Prostate gland (tissue), 2 donors: ENCODE measurements at regions not wholly inside any gene's neighbourhood (a gene's known extent, or its start where the extent isn't known, plus 50 kb on each side); places are given as distances from the start of the nearest gene placed in this dataset.

Experiments
- DNase-seq: peaks from one replicate; pipeline ENCODE4 v3.0.0-alpha.2; 2019; ENCODE audit warnings: low spot score
- H3K27ac ChIP-seq, 2 donors: fragments of 200-600 bp; sonication (generic); 2 replicates each; pipeline ENCODE4 v1.5.1; 2017 to 2019
- H3K27me3 ChIP-seq: fragments of 200-600 bp; sonication (generic); replicated peaks from 2 replicates; pipeline ENCODE4 v1.5.1; 2019; ENCODE audit not compliant: insufficient read depth
- H3K36me3 ChIP-seq, 2 donors: fragments of 200-600 bp; sonication (generic); 1 replicate in 1 of 2; 2 replicates in 1 of 2; pipeline versions ENCODE4 v1.5.1 to v1.8.1; 2017 to 2019
- H3K4me1 ChIP-seq: fragments of 200-600 bp; sonication (generic); replicated peaks from 2 replicates; pipeline ENCODE4 v1.5.1; 2019
- H3K4me3 ChIP-seq, 2 donors: fragments of 200-600 bp; sonication (generic); 2 replicates each; pipeline ENCODE4 v1.5.1; 2017 to 2019
- H3K9me3 ChIP-seq: fragments of 200-600 bp; sonication (generic); 2 replicates; pipeline ENCODE4 v1.5.1; 2017
- POLR2A ChIP-seq: fragments of 450-650 bp; IDR thresholded peaks from one replicate; pipeline ENCODE4 v1.6.1; 2016; ENCODE audit warnings: antibody characterized with exemption, mild to moderate bottlenecking
- POLR2AphosphoS5 ChIP-seq: sonication (generic); formaldehyde crosslinking; IDR thresholded peaks from one replicate; pipeline ENCODE4 v1.6.1; 2017; ENCODE audit warnings: antibody characterized with exemption
- WGBS: methylation state at CpG from one replicate; pipeline ENCODE4 v1.1.5; 2018; 5-methylcytosine and 5-hydroxymethylcytosine counted together
- intact Hi-C: fragments of 100-400 bp; cut with DNase I; formaldehyde crosslinking; loops from one replicate; pipeline ENCODE4 v1.14.2; 2022
- TF ChIP-seq, protein P1 (sequence below), 4 experiments: fragments of 200-600 bp in 2 of 4; fragments of 450-650 bp in 2 of 4; sonication (generic) in 2 of 4; IDR thresholded peaks; 1 replicate in 3 of 4; 2 replicates in 1 of 4; pipeline ENCODE4 v1.5.1; 2016 to 2019; ENCODE audit warnings: antibody characterized with exemption in 4 of 4, mild to moderate bottlenecking in 2 of 4, moderate library complexity in 2 of 4

DNA sequence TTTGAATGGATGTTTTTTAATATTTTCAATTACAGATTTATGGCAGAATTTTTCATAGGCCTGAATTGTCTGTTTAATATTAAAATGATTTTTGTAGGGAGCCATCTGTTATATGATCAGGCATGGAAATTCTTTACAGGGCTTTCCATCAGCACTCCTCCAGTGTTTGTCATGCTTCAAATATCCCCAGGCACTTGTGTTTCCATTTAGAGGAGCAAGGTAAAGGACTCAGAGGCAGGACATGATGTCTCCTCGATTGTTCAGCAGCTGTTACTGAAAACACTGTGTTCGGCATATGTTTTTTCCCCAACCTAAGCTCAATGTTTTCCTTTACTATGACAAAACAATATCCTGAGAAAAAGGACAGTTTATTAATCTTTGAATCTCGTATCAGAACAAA lies 172.3 kb upstream of the RFX3 start:
- intact Hi-C loops: no loop called here

DNA sequence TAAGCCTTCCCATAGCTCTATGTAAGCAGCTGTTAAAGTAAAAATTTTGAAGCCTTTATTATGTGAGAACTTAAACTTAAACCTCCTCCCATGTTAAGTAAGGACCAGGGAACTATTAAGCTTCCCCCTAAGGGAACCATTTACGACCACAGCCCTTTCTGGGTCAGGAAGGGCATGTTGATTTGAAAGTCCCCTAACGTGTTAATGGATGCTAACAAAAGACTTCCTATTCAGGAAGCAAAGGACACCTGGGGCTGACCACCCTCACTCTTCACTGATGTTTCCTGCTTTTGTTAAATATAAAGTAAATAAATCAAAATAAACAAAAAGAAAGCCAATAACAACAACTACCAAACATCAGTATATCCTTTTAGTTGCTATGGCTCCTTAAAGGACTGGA lies 170.6 kb upstream of the RFX3 start:
- Histone ChIP-seq H3K36me3 (no peaks in the 10 kb centered on the region), H3K4me3 (no peak overlapping the region), H3K4me1 (no peaks in the 10 kb centered on the region), H3K27me3 (no peaks in the 10 kb centered on the region), H3K27ac (no peak overlapping the region), H3K9me3 (no peaks in the 10 kb centered on the region)
- WGBS: 50% methylated on average over 2 of the region's 2 CpGs
- TF ChIP-seq POLR2A (no peak), POLR2AphosphoS5 (no peak)
- TF ChIP-seq, protein P1, sequence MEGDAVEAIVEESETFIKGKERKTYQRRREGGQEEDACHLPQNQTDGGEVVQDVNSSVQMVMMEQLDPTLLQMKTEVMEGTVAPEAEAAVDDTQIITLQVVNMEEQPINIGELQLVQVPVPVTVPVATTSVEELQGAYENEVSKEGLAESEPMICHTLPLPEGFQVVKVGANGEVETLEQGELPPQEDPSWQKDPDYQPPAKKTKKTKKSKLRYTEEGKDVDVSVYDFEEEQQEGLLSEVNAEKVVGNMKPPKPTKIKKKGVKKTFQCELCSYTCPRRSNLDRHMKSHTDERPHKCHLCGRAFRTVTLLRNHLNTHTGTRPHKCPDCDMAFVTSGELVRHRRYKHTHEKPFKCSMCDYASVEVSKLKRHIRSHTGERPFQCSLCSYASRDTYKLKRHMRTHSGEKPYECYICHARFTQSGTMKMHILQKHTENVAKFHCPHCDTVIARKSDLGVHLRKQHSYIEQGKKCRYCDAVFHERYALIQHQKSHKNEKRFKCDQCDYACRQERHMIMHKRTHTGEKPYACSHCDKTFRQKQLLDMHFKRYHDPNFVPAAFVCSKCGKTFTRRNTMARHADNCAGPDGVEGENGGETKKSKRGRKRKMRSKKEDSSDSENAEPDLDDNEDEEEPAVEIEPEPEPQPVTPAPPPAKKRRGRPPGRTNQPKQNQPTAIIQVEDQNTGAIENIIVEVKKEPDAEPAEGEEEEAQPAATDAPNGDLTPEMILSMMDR (IDR thresholded peaks at IDR 0.05): no peak
- no peak for DNase-seq
- intact Hi-C loops: no loop called here

More for the DNA sequence above, 172.3 kb upstream of the RFX3 start:
- DNase-seq: no peak
- TF ChIP-seq POLR2A: no peak
- no peak for TF ChIP-seq POLR2AphosphoS5
- TF ChIP-seq, protein P1 (IDR thresholded peaks at IDR 0.05): no peak
- H3K4me3 ChIP-seq: no peak overlapping the region
- H3K4me1 ChIP-seq: no peaks in the 10 kb centered on the region
- H3K36me3 ChIP-seq: no peaks in the 10 kb centered on the region
- WGBS: 61% methylated on average over 3 of the region's 3 CpGs
- no peaks in the 10 kb centered on the region for H3K9me3 ChIP-seq
- H3K27ac ChIP-seq: no peak overlapping the region
- no peaks in the 10 kb centered on the region for H3K27me3 ChIP-seq

DNA sequence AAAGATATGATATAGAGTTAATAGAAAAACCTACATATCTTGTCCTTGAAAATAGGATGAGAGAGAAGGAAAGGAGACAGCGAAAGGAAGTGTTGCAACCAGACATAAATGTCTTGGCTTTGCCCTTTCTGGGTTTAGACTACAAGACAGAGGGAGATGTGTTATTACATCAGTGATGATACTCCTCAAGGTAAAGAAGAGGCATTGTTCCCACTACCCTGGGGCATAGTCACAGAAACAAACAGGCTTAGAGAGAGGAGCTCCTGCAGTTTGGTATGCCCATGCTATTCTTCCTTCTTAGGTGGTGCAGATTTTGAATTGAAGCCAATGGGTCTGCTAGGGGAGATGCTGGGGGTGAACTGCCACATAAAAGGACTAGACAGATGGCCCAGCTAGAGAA lies 166.8 kb upstream of the RFX3 start:
- DNase-seq: no peak
- intact Hi-C loops: no loop called here
- Histone ChIP-seq H3K4me1 (no peaks in the 10 kb centered on the region), H3K4me3 (no peak overlapping the region), H3K27me3 (no peaks in the 10 kb centered on the region), H3K36me3 (no peaks in the 10 kb centered on the region), H3K27ac (no peak overlapping the region), H3K9me3 (no peaks in the 10 kb centered on the region)
- 96% methylated on average over 1 of the region's 1 CpG for WGBS
- TF ChIP-seq, protein P1 (IDR thresholded peaks at IDR 0.05): no peak
- TF ChIP-seq POLR2AphosphoS5 (no peak), POLR2A (no peak)

DNA sequence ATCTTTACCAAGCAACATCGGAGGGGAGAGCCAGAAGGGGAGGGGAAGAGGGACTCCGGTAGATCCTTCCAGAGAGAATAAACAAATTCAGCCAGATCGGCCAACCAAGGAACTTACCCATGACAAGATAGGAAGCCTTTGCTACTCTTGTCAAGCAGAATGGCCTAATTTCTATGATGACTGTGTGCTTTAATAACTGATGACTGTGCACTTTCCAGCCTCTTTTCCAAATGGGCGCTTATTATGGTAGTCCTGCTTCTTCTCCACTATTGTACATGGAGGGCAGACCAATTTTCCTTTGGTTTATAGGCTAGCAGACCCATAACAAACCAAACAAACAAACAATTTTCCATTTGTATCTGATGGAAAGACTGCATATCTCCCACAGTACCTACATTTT lies 163.8 kb upstream of the RFX3 start:
- intact Hi-C loops: no loop called here
- H3K4me1 ChIP-seq: no peaks in the 10 kb centered on the region
- DNase-seq: no peak
- no peaks in the 10 kb centered on the region for H3K27me3 ChIP-seq
- H3K36me3 ChIP-seq: no peaks in the 10 kb centered on the region
- no peak overlapping the region for H3K27ac ChIP-seq
- H3K9me3 ChIP-seq: no peaks in the 10 kb centered on the region
- no peak overlapping the region for H3K4me3 ChIP-seq
- 84% methylated on average over 4 of the region's 4 CpGs for WGBS
- no peak for TF ChIP-seq POLR2A
- TF ChIP-seq, protein P1 (IDR thresholded peaks at IDR 0.05): no peak
- TF ChIP-seq POLR2AphosphoS5: no peak

DNA sequence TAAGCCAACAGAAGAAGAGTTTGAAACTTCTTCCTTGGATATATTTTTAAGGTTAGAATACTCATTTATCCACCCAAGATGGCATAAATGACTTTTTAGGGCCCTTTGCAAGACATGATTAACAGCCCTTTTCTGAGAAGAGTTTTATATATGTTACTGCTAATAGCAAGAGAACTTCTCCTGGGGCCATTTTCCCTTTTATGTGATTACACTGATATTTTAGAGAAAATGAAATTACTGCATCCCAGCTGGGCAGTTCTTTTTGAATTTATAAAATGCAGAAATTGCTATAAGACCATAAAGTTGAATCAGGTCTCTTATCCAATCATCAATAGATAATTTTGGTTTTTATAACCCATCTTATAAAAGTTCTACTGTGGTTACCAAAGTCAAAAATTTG lies 161.3 kb upstream of the RFX3 start:
- Histone ChIP-seq H3K27me3 (no peaks in the 10 kb centered on the region), H3K36me3 (no peaks in the 10 kb centered on the region), H3K4me1 (no peaks in the 10 kb centered on the region), H3K4me3 (no peak overlapping the region), H3K9me3 (no peaks in the 10 kb centered on the region), H3K27ac (no peak overlapping the region)
- intact Hi-C loops: no loop called here
- TF ChIP-seq POLR2A (no peak), POLR2AphosphoS5 (no peak)
- TF ChIP-seq, protein P1 (IDR thresholded peaks at IDR 0.05): no peak
- no peak for DNase-seq
